SK-N-MC (cell line): ENCODE measurements at regions not wholly inside any gene's neighbourhood (a gene's known extent, or its start where the extent isn't known, plus 50 kb on each side); places are given as distances from the start of the nearest gene placed in this dataset.

Source experiments
- EZH2 ChIP-seq: fragments of 200-600 bp; sonication (generic); IDR thresholded peaks from one replicate; pipeline ENCODE4 v1.6.1; 2017; ENCODE audit warnings: antibody characterized with exemption
- POLR2AphosphoS5 ChIP-seq: IDR thresholded peaks from 2 replicates; pipeline ENCODE4 v1.6.1; 2012; ENCODE audit warnings: mild to moderate bottlenecking, low read depth, low read length, borderline replicate concordance

- TF ChIP-seq EZH2 (no peak), POLR2AphosphoS5 (no peak)
Observed at GRCh38 chr19:31553112-31553845, 204.0 kb upstream of the TSHZ3 start.
